GM19467 (cell line): ENCODE measurements at regions not wholly inside any gene's neighbourhood (a gene's known extent, or its start where the extent isn't known, plus 50 kb on each side); places are given as distances from the start of the nearest gene placed in this dataset.
"Not testable (repeated sequence)": the region's sequence is repeated elsewhere in the genome, so short reads cannot be mapped to it uniquely, and the experiment has no call there.

Experiments used
- ATAC-seq: cut with Tn5 transposase; IDR thresholded peaks from one replicate; pipeline ENCODE4 v1.9.1; 2021; ENCODE audit warnings: mild to moderate bottlenecking, moderate library complexity; ENCODE audit not compliant: unreplicated experiment

GRCh38 chr6:115467726-115468125, 593.0 kb downstream of the FRK start:
- no peak for ATAC-seq

GRCh38 chr6:115460913-115461312, 599.8 kb downstream of the FRK start:
- no peak for ATAC-seq

GRCh38 chr6:115456848-115457247, 603.8 kb downstream of the FRK start:
- ATAC-seq: no peak

- no peak for ATAC-seq
Observed at GRCh38 chr6:115443825-115444478, 616.7 kb downstream of the FRK start.

GRCh38 chr6:115442323-115442722, 618.4 kb downstream of the FRK start:
- ATAC-seq: no peak

- ATAC-seq: no peak
Observed at GRCh38 chr6:115441651-115442050, 619.0 kb downstream of the FRK start.

- no peak for ATAC-seq
Observed at GRCh38 chr6:115415378-115415777, 645.3 kb downstream of the FRK start.

- ATAC-seq: not testable (repeated sequence)
Observed at GRCh38 chr6:115414916-115415315, 645.8 kb downstream of the FRK start.

- no peak for ATAC-seq
Observed at GRCh38 chr6:115411756-115412155, 648.9 kb downstream of the FRK start.

GRCh38 chr6:115404446-115404845, 656.2 kb downstream of the FRK start:
- no peak for ATAC-seq

GRCh38 chr6:115398607-115399006, 662.1 kb downstream of the FRK start:
- ATAC-seq: no peak

GRCh38 chr6:115396112-115396906, 664.4 kb downstream of the FRK start:
- no peak for ATAC-seq

GRCh38 chr6:115393821-115394220, 666.9 kb downstream of the FRK start:
- ATAC-seq: no peak

GRCh38 chr6:115370202-115370601, 690.5 kb downstream of the FRK start:
- no peak for ATAC-seq

- no peak for ATAC-seq
Observed at GRCh38 chr6:115365783-115366182, 694.9 kb downstream of the FRK start.

- ATAC-seq: peak; percentile 74
Observed at GRCh38 chr6:115363379-115363778, 697.3 kb downstream of the FRK start.

- ATAC-seq: no peak
Observed at GRCh38 chr6:115362234-115362633, 698.5 kb downstream of the FRK start.

GRCh38 chr6:115360602-115361325, 699.9 kb downstream of the FRK start:
- ATAC-seq: no peak

- ATAC-seq: no peak
Observed at GRCh38 chr6:115358616-115359015, 702.1 kb downstream of the FRK start.

- ATAC-seq: no peak
Observed at GRCh38 chr6:115356371-115356770, 704.3 kb downstream of the FRK start.

- ATAC-seq: no peak
Observed at GRCh38 chr6:115323001-115323400, 737.7 kb downstream of the FRK start.

- ATAC-seq: no peak
Observed at GRCh38 chr6:115319823-115320222, 740.9 kb downstream of the FRK start.
